Hepatocyte (in vitro differentiated cells): ENCODE measurements at regions not wholly inside any gene's neighbourhood (a gene's known extent, or its start where the extent isn't known, plus 50 kb on each side); places are given as distances from the start of the nearest gene placed in this dataset.

Experiments used
- EZH2 ChIP-seq: fragments of 200-600 bp; sonication (generic); IDR thresholded peaks from 2 replicates; pipeline ENCODE4 v1.6.1; 2016; ENCODE audit warnings: antibody characterized with exemption, mild to moderate bottlenecking, borderline replicate concordance
- EZH2phosphoT487 ChIP-seq: fragments of 200-600 bp; sonication (generic); IDR thresholded peaks from one replicate; pipeline ENCODE4 v1.6.1; 2018; ENCODE audit warnings: antibody characterized with exemption, mild to moderate bottlenecking, low read depth, moderate library complexity; ENCODE audit not compliant: unreplicated experiment, severe bottlenecking
- TF ChIP-seq, protein P1 (sequence below): fragments of 200-600 bp; sonication (generic); IDR thresholded peaks from 2 replicates; pipeline ENCODE4 v1.5.1; 2016; ENCODE audit warnings: antibody characterized with exemption, mild to moderate bottlenecking; ENCODE audit not compliant: poor library complexity

DNA sequence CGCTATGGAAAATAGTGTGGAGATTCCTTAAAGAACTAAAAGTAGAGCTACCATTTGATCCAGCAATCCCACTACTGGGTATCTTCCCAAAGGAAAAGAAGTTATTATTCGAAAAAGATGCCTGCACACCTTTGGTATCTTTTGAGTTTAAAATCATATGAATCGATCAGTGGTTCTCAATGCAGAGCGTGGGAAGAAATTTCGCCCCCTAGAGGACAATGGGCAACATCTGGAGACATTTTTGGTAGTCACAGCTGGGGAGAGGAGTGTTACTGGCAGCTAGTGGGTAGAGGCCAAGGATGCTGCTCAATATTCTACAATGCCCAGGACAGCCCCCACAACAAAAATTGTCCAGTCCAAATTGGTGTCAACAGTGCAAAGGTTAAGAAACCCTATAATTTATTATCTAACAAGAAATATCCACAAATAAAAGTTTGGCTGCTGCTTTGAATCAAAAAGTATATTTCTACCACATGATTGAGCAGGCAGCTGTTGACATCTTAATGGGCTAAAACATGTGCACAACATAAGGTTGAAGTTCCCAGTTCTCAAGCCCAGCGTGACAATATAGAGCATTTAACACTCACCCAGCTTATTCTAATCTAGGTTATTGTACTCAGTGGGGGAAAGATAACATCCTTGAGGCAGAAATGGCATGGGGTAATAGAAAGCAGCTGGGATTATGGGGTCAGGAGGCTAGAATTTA, 425.7 kb downstream of the LRATD1 start:
- TF ChIP-seq EZH2 (no peak), EZH2phosphoT487 (no peak)
- TF ChIP-seq, protein P1, sequence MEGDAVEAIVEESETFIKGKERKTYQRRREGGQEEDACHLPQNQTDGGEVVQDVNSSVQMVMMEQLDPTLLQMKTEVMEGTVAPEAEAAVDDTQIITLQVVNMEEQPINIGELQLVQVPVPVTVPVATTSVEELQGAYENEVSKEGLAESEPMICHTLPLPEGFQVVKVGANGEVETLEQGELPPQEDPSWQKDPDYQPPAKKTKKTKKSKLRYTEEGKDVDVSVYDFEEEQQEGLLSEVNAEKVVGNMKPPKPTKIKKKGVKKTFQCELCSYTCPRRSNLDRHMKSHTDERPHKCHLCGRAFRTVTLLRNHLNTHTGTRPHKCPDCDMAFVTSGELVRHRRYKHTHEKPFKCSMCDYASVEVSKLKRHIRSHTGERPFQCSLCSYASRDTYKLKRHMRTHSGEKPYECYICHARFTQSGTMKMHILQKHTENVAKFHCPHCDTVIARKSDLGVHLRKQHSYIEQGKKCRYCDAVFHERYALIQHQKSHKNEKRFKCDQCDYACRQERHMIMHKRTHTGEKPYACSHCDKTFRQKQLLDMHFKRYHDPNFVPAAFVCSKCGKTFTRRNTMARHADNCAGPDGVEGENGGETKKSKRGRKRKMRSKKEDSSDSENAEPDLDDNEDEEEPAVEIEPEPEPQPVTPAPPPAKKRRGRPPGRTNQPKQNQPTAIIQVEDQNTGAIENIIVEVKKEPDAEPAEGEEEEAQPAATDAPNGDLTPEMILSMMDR, result peak; percentile 14
